ENCODE measurements at regions not wholly inside any gene's neighbourhood (a gene's known extent, or its start where the extent isn't known, plus 50 kb on each side); places are given as distances from the start of the nearest gene placed in this dataset.

- TF ChIP-seq POLR2A (IDR thresholded peaks at IDR 0.05) (no peak), CTCF (IDR thresholded peaks at IDR 0.05) (no peak)
Observed at GRCh38 chr11:115895594-115895993, 391.4 kb upstream of the CADM1 start.
